SU-DHL-6 (cell line): ENCODE measurements at regions not wholly inside any gene's neighbourhood (a gene's known extent, or its start where the extent isn't known, plus 50 kb on each side); places are given as distances from the start of the nearest gene placed in this dataset.

Source experiments
- H2AFZ ChIP-seq: fragments of 200-600 bp; sonication (generic); 2 replicates; pipeline ENCODE4 v1.6.1; 2014; ENCODE audit warnings: low read depth, mild to moderate bottlenecking, moderate library complexity, mixed read lengths, antibody characterized with exemption, low read length; ENCODE audit not compliant: severe bottlenecking
- H3F3A ChIP-seq: fragments of 200-600 bp; shearing (Covaris generic); 2 replicates; pipeline ENCODE4 v1.6.0; 2016; ENCODE audit warnings: antibody characterized with exemption, mild to moderate bottlenecking; ENCODE audit not compliant: insufficient read depth
- H3K27ac ChIP-seq: fragments of 200-600 bp; sonication (generic); 2 replicates; pipeline ENCODE4 v1.5.1; 2016; ENCODE audit warnings: low read depth, mild to moderate bottlenecking, low read length, moderate library complexity, mixed read lengths
- H3K27me3 ChIP-seq: fragments of 200-600 bp; sonication (generic), shearing (Covaris generic); 2 replicates; pipeline ENCODE4 v1.6.0; 2014; ENCODE audit warnings: mild to moderate bottlenecking, low read length
- H3K36me3 ChIP-seq: fragments of 200-600 bp; sonication (generic); 2 replicates; pipeline ENCODE4 v1.6.1; 2014; ENCODE audit warnings: mild to moderate bottlenecking, low read length, mixed read lengths
- H3K4me2 ChIP-seq: fragments of 300-600, 200-600 bp; shearing (Covaris generic), sonication (generic); 2 replicates; pipeline ENCODE4 v1.6.0; 2014; ENCODE audit warnings: low read length, low read depth, mild to moderate bottlenecking; ENCODE audit not compliant: poor library complexity, severe bottlenecking
- H3K4me3 ChIP-seq: fragments of 200-600 bp; sonication (generic); 2 replicates; pipeline ENCODE4 v1.5.1; 2014; ENCODE audit warnings: antibody characterized with exemption, low read length, mild to moderate bottlenecking, mixed read lengths; ENCODE audit not compliant: insufficient read depth, poor library complexity, severe bottlenecking
- H3K79me2 ChIP-seq: fragments of 200-600 bp; sonication (generic); 2 replicates; pipeline ENCODE4 v1.6.1; 2014; ENCODE audit warnings: mild to moderate bottlenecking, low read length, moderate library complexity; ENCODE audit not compliant: insufficient read depth
- H3K9ac ChIP-seq: fragments of 200-600 bp; sonication (generic); 2 replicates; pipeline ENCODE4 v1.7.0; 2014; ENCODE audit warnings: mild to moderate bottlenecking, low read length
- H3K9me2 ChIP-seq: fragments of 200-600 bp; sonication (generic); replicated peaks from 2 replicates; pipeline ENCODE4 v1.6.1; 2014; ENCODE audit warnings: low read length; ENCODE audit not compliant: insufficient read depth
- H3K9me3 ChIP-seq: fragments of 200-600 bp; sonication (generic); 2 replicates; pipeline ENCODE4 v1.6.1; 2014; ENCODE audit warnings: low read length, mixed read lengths; ENCODE audit not compliant: insufficient read depth
- H4K20me1 ChIP-seq: fragments of 200-600 bp; sonication (generic); 2 replicates; pipeline ENCODE4 v1.6.1; 2014; ENCODE audit warnings: low read depth, mild to moderate bottlenecking, antibody characterized with exemption, low read length, moderate library complexity, mixed read lengths
- EZH2phosphoT487 ChIP-seq: fragments of 200-600 bp; sonication (generic), shearing (Covaris generic); conservative IDR thresholded peaks from 2 replicates; pipeline ENCODE4 v1.6.1; 2018; ENCODE audit warnings: mild to moderate bottlenecking, antibody characterized with exemption, low read length, moderate library complexity, mixed read lengths
- TF ChIP-seq, protein P1 (sequence below): fragments of 200-600 bp; sonication (generic); IDR thresholded peaks from one replicate; pipeline ENCODE4 v1.5.1; 2017; ENCODE audit warnings: antibody characterized with exemption, mild to moderate bottlenecking, low read length, moderate library complexity; ENCODE audit not compliant: insufficient read depth, poor library complexity, severe bottlenecking

DNA sequence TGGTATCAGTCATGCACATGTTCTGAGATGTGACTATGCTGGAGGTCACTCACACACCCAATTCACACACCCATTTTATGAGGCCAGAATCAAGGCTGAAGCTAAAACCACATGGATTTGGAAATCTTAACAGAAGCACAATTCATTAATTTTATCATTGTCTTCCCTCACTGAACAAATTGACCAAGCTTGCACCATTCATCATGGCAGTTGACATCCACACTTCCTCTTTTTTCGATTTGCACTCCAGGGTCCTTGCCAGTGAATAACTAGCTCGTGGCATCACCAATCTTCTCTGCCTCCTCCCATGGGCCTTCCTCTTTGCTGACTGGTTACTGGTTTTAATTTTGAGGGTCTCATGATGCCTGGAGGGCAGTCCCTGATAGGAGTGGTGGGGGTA is 123.0 kb upstream of the ASIC2 start:
- Histone ChIP-seq H3K27me3 (no peaks in the 10 kb centered on the region), H3K9ac (no peak overlapping the region), H3K9me2 (no peaks in the 10 kb centered on the region), H4K20me1 (no peaks in the 10 kb centered on the region), H3K79me2 (no peaks in the 10 kb centered on the region), H3K4me3 (no peak overlapping the region), H3K36me3 (no peaks in the 10 kb centered on the region), H3K9me3 (no peaks in the 10 kb centered on the region), H2AFZ (no peak overlapping the region), H3K4me2 (no peak overlapping the region), H3K27ac (no peak overlapping the region), H3F3A (no peaks in the 10 kb centered on the region)
- TF ChIP-seq EZH2phosphoT487, result no peak
- TF ChIP-seq, protein P1, sequence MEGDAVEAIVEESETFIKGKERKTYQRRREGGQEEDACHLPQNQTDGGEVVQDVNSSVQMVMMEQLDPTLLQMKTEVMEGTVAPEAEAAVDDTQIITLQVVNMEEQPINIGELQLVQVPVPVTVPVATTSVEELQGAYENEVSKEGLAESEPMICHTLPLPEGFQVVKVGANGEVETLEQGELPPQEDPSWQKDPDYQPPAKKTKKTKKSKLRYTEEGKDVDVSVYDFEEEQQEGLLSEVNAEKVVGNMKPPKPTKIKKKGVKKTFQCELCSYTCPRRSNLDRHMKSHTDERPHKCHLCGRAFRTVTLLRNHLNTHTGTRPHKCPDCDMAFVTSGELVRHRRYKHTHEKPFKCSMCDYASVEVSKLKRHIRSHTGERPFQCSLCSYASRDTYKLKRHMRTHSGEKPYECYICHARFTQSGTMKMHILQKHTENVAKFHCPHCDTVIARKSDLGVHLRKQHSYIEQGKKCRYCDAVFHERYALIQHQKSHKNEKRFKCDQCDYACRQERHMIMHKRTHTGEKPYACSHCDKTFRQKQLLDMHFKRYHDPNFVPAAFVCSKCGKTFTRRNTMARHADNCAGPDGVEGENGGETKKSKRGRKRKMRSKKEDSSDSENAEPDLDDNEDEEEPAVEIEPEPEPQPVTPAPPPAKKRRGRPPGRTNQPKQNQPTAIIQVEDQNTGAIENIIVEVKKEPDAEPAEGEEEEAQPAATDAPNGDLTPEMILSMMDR, result no peak

DNA sequence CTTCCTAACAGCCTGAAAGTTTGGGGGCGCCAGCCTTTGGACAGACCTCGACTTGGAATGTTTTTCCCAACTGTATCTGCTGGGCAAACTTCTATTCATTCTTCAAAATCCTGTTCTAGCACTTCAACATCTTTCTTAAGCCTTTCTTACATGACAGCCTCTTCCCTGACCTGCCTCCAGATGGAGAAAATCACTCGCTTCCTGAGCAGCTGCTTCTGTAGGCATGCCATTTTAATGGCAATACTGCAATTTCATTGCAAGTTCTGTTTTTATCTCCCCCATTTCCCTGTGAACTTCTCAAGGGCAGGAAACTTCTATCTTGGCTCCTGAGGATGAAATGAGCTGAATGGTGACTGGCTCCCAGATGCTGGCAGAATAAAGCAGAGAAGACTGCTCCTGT is 128.8 kb upstream of the ASIC2 start:
- no peaks in the 10 kb centered on the region for H3K27me3 ChIP-seq
- H2AFZ ChIP-seq, result no peak overlapping the region
- no peak overlapping the region for H3K9ac ChIP-seq
- no peaks in the 10 kb centered on the region for H3K79me2 ChIP-seq
- H4K20me1 ChIP-seq, result no peaks in the 10 kb centered on the region
- H3K4me2 ChIP-seq, result no peak overlapping the region
- no peaks in the 10 kb centered on the region for H3K9me2 ChIP-seq
- H3K27ac ChIP-seq, result no peak overlapping the region
- H3K36me3 ChIP-seq, result no peaks in the 10 kb centered on the region
- H3K4me3 ChIP-seq, result no peak overlapping the region
- TF ChIP-seq EZH2phosphoT487, result no peak
- TF ChIP-seq, protein P1, result no peak
- no peaks in the 10 kb centered on the region for H3F3A ChIP-seq
- H3K9me3 ChIP-seq, result no peaks in the 10 kb centered on the region

DNA sequence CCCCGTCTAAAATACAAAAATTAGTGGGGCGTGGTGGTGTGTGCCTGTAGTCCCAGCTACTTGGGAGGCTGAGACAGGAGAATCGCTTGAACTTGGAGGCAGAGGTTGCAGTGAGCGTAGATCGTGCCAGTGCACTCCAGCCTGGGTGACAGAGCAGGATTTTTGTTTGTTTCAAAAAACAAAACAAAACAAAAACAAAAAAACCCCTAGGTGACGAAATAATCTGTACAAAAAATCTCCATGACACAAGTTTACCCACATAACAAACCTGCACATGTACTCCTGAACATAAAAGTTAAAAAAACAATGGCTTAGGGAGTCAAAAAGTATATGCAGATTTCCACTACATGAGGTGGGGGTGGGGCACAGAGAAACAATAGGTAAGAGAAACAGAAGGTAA is 140.5 kb upstream of the ASIC2 start:
- H3K79me2 ChIP-seq, result no peaks in the 10 kb centered on the region
- no peaks in the 10 kb centered on the region for H3K9me2 ChIP-seq
- H3K9me3 ChIP-seq, result no peaks in the 10 kb centered on the region
- H3K4me2 ChIP-seq, result no peak overlapping the region
- H3K4me3 ChIP-seq, result no peak overlapping the region
- TF ChIP-seq, protein P1, result no peak
- no peak for TF ChIP-seq EZH2phosphoT487
- H4K20me1 ChIP-seq, result no peaks in the 10 kb centered on the region
- no peaks in the 10 kb centered on the region for H3F3A ChIP-seq
- no peaks in the 10 kb centered on the region for H3K36me3 ChIP-seq
- H3K27me3 ChIP-seq, result no peaks in the 10 kb centered on the region
- H2AFZ ChIP-seq, result no peak overlapping the region
- H3K27ac ChIP-seq, result no peak overlapping the region
- H3K9ac ChIP-seq, result no peak overlapping the region

DNA sequence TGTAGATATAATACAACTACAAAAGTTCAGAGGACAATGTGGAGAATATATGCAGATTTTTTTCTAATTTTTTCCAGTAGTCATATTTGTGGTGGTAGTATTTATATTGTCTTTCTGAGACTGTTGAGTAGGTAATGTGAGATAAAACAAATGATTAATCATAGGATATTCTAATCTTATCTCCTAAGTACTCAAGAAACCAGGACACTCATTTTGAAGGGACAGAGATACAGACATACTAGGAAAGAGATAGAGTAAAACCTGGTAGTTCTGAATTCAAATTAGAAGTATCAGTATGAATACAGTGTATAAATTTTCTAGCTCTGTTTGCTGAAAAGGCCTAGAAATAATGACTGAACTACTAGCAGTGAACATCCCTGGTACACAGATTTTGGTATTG is 141.7 kb upstream of the ASIC2 start:
- H3K4me3 ChIP-seq, result no peak overlapping the region
- no peaks in the 10 kb centered on the region for H3F3A ChIP-seq
- H3K79me2 ChIP-seq, result no peaks in the 10 kb centered on the region
- TF ChIP-seq EZH2phosphoT487, result no peak
- TF ChIP-seq, protein P1, result no peak
- H3K9me2 ChIP-seq, result no peaks in the 10 kb centered on the region
- no peak overlapping the region for H3K9ac ChIP-seq
- no peaks in the 10 kb centered on the region for H4K20me1 ChIP-seq
- H3K27ac ChIP-seq, result no peak overlapping the region
- no peaks in the 10 kb centered on the region for H3K27me3 ChIP-seq
- no peak overlapping the region for H3K4me2 ChIP-seq
- H3K9me3 ChIP-seq, result no peaks in the 10 kb centered on the region
- H2AFZ ChIP-seq, result no peak overlapping the region
- H3K36me3 ChIP-seq, result no peaks in the 10 kb centered on the region
